GM19395 (cell line): ENCODE measurements at regions not wholly inside any gene's neighbourhood (a gene's known extent, or its start where the extent isn't known, plus 50 kb on each side); places are given as distances from the start of the nearest gene placed in this dataset.

Experiments
- ATAC-seq: cut with Tn5 transposase; IDR thresholded peaks from one replicate; pipeline ENCODE4 v1.9.1; 2021; ENCODE audit warnings: mild to moderate bottlenecking, moderate library complexity; ENCODE audit not compliant: unreplicated experiment

- no peak for ATAC-seq
These were observed 868.8 kb upstream of the TMEM132C start for GRCh38 chr12:127398016-127398710.

GRCh38 chr12:127399451-127399850 is 867.5 kb upstream of the TMEM132C start:
- ATAC-seq: no peak

GRCh38 chr12:127400221-127400620 is 866.7 kb upstream of the TMEM132C start:
- no peak for ATAC-seq

- ATAC-seq: no peak
These were observed 866.0 kb upstream of the TMEM132C start for GRCh38 chr12:127401005-127401404.

GRCh38 chr12:127401536-127401935 is 865.4 kb upstream of the TMEM132C start:
- no peak for ATAC-seq

GRCh38 chr12:127411166-127411915 is 855.6 kb upstream of the TMEM132C start:
- no peak for ATAC-seq

- ATAC-seq: no peak
These were observed 855.0 kb upstream of the TMEM132C start for GRCh38 chr12:127411981-127412380.

- no peak for ATAC-seq
These were observed 854.1 kb upstream of the TMEM132C start for GRCh38 chr12:127412866-127413265.

DNA sequence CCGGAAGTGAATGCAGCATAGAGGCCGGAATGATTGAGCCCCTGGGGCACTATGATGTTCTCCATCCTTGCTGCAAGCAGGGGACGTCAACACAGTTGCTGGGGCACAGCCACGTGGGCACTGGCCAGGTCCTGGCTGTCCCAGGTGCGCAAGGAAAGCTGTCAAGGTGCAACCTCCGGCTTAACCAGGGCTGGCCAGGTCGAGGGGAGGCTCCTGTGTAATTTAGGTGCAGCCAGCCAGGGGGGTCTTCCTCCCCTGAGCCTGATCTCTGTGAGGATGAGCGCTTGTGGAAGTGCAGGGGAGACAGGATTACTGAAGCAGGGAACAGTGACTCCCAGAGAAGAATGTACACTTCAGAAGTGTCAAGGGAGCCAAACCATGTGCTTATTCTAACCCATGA is 852.8 kb upstream of the TMEM132C start:
- ATAC-seq: no peak

DNA sequence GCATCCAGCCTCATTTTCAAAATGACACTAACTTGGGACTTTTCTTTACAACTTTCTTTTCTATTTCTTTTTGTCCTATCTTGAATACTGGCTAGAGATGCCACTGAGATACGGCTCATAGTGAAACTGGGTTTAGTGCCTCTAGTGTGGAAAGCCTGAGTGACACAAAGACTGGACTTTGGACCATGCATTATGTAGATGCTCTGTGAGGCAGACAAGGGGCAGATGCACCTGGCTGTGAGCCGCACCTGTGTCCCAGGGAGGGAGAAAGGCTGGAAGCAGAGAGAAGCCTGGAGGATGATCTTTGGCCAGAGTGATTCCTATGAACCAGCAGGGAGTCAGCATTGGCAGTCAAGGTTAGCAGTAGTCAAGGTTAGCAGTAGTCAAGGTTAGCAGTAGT is 852.3 kb upstream of the TMEM132C start:
- no peak for ATAC-seq

- ATAC-seq: no peak
These were observed 850.2 kb upstream of the TMEM132C start for GRCh38 chr12:127416796-127417195.

- no peak for ATAC-seq
These were observed 847.9 kb upstream of the TMEM132C start for GRCh38 chr12:127419111-127419510.

DNA sequence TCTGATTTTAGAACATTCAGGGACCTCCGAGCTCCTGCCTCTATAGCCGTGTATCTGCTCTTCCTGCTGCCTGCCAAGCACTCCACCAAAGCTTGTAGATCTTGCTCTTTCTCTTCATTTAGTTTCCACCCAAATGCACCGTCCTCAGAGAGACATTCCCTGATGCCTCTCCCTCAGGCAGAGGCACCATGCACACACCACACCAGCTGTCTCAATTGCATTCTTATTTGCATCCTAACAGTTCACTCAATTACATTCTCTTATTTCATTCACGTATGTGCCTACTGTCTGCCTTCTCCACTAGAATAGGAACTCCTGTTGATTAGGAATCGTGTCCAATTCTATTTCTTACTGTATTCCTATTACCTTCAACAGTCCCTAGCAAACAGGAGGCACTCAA is 845.4 kb upstream of the TMEM132C start:
- no peak for ATAC-seq

GRCh38 chr12:127422935-127423566 is 843.9 kb upstream of the TMEM132C start:
- ATAC-seq: no peak

GRCh38 chr12:127425474-127425873 is 841.5 kb upstream of the TMEM132C start:
- no peak for ATAC-seq

DNA sequence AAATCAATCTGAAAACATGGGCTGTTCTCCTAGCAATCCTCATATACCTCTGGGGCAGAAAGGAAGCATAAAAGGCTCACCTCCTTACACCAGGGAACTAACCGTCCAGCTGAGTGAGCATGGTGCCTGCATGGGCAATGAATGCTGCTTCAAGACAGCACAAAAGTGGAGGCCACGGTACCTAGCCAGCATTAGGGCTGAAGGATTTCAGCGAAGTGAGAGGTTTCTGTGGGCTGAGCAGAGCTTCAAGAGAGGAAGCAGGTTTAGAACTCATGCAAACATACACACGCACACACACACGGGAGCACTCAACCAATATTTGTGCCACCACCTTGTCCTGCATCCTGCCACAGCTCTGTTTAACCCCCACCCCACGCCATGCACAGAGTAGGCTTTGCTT is 838.5 kb upstream of the TMEM132C start:
- ATAC-seq: no peak

- no peak for ATAC-seq
These were observed 837.3 kb upstream of the TMEM132C start for GRCh38 chr12:127429551-127430285.

DNA sequence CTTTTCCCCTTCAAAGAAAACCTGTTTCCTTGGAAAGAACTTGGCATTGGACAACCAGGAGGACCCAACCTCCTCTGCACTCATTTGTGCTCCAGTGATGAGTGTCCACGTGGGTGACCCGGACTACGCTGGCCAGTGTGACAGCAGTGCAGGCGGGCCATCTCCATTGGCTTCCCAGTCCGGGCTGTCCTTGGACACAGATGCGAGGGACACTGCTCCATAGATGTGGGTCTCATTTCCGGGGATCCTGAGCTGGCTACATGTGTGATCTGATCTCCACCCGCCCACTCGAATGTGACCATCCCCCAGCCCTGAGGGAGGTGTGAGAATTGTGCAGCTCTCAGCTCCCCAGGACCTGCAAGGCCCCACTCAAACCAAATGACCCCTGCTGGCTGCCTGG is 836.6 kb upstream of the TMEM132C start:
- ATAC-seq: no peak

DNA sequence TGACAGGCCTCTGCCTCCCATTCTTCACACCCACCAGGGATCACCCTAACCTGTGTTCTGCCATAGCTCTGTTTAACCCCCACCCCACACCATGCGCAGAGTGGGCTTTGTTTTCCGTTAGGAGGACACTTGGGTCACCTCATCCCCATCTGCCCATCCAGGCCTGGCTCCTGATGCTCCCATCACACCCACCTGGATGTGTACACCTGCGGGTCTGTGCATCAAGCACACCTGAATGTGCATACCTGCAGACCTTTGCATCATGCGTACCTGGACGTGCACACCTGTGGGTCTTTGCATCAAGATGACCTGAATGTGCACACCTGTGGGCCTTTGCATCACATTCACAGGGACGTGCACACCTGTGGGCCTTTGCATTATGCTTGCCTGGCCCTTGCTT is 835.8 kb upstream of the TMEM132C start:
- no peak for ATAC-seq

DNA sequence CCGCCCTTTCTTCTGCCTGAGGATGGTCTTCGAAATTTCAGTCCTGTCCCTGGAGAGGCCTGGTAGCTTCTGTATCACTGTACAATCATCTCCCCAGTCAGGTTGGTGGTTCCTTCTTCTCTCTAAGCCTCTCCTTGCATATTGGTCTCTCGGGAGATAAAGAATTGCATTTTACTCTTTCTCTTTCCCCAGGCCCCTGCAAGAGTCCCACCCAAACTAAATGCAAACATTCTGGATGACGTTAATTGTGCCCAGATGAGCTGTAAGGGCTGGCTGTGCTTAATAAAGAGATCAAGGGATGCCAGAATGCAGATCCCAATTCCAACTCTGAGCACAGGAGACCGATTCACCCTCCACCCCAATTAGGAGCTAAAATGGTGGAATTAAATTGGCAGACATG is 835.4 kb upstream of the TMEM132C start:
- no peak for ATAC-seq

DNA sequence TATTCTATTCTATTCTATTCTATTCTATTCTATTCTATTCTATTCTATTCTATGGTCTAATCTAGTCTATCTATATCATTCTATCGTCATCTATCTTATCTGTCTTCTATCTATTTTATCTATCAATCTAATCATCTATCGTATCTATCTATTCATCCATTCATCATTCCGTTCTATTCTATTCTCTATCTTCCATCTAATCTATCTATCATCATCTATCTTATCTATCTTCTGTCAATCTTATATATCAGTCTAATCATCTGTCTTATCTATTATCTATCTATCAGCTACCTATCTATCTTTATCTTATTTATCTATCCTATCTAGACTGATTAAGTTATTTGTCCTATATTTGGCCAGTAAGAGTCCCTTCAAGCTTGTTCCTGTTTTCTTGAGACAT is 831.5 kb upstream of the TMEM132C start:
- no peak for ATAC-seq
